ENCODE measurements at regions not wholly inside any gene's neighbourhood (a gene's known extent, or its start where the extent isn't known, plus 50 kb on each side); places are given as distances from the start of the nearest gene placed in this dataset.

GRCh38 chr11:29879560-29879959, 137.3 kb downstream of the KCNA4 start:
- DNase-seq, result no peak
- WGBS (ENCODE audit: insufficient coverage), result 57% methylated on average over 4 of the region's 6 CpGs
- Histone ChIP-seq H3K4me3 (ENCODE audit: low read length) (no peak overlapping the region), H3K9me3 (replicated peaks; ENCODE audit: control insufficient read depth, low read depth, low read length) (peaks cover 7% of the 10 kb centered on the region), H3K36me3 (ENCODE audit: control insufficient read depth, insufficient read depth, low read length) (no peaks in the 10 kb centered on the region), H3K4me1 (ENCODE audit: control insufficient read depth, insufficient read depth, low read length) (no peaks in the 10 kb centered on the region), H3K27ac (ENCODE audit: low read length) (no peak overlapping the region), H3K27me3 (ENCODE audit: control insufficient read depth, insufficient read depth, low read length) (no peaks in the 10 kb centered on the region)

- Histone ChIP-seq H3K27me3 (ENCODE audit: control insufficient read depth, insufficient read depth, low read length) (no peaks in the 10 kb centered on the region), H3K36me3 (ENCODE audit: control insufficient read depth, insufficient read depth, low read length) (no peaks in the 10 kb centered on the region), H3K27ac (ENCODE audit: low read length) (no peak overlapping the region), H3K9me3 (replicated peaks; ENCODE audit: control insufficient read depth, low read depth, low read length) (peaks cover 7% of the 10 kb centered on the region), H3K4me1 (ENCODE audit: control insufficient read depth, insufficient read depth, low read length) (no peaks in the 10 kb centered on the region), H3K4me3 (ENCODE audit: low read length) (no peak overlapping the region)
- WGBS (ENCODE audit: insufficient coverage), result no CpG with 5 or more reads among the region's 1 CpG
- no peak for DNase-seq
Observed at GRCh38 chr11:29876192-29876591, 140.6 kb downstream of the KCNA4 start.

- H3K4me1 ChIP-seq (ENCODE audit: control insufficient read depth, insufficient read depth, low read length), result no peaks in the 10 kb centered on the region
- no peak for DNase-seq
- no peak overlapping the region for H3K27ac ChIP-seq (ENCODE audit: low read length)
- no peaks in the 10 kb centered on the region for H3K36me3 ChIP-seq (ENCODE audit: control insufficient read depth, insufficient read depth, low read length)
- no CpG with 5 or more reads among the region's 1 CpG for WGBS (ENCODE audit: insufficient coverage)
- H3K9me3 ChIP-seq (replicated peaks; ENCODE audit: control insufficient read depth, low read depth, low read length), result no peaks in the 10 kb centered on the region
- no peak overlapping the region for H3K4me3 ChIP-seq (ENCODE audit: low read length)
- H3K27me3 ChIP-seq (ENCODE audit: control insufficient read depth, insufficient read depth, low read length), result no peaks in the 10 kb centered on the region
Observed at GRCh38 chr11:29847219-29847618, 169.6 kb downstream of the KCNA4 start.

- WGBS (ENCODE audit: insufficient coverage), result no CpG with 5 or more reads among the region's 3 CpGs
- Histone ChIP-seq H3K27ac (ENCODE audit: low read length) (no peak overlapping the region), H3K27me3 (ENCODE audit: control insufficient read depth, insufficient read depth, low read length) (no peaks in the 10 kb centered on the region), H3K4me1 (ENCODE audit: control insufficient read depth, insufficient read depth, low read length) (no peaks in the 10 kb centered on the region), H3K9me3 (replicated peaks; ENCODE audit: control insufficient read depth, low read depth, low read length) (no peaks in the 10 kb centered on the region), H3K36me3 (ENCODE audit: control insufficient read depth, insufficient read depth, low read length) (no peaks in the 10 kb centered on the region), H3K4me3 (ENCODE audit: low read length) (no peak overlapping the region)
- DNase-seq, result no peak
Observed at GRCh38 chr11:29844701-29845379, 172.0 kb downstream of the KCNA4 start.

GRCh38 chr11:29844031-29844430, 172.8 kb downstream of the KCNA4 start:
- Histone ChIP-seq H3K27me3 (ENCODE audit: control insufficient read depth, insufficient read depth, low read length) (no peaks in the 10 kb centered on the region), H3K36me3 (ENCODE audit: control insufficient read depth, insufficient read depth, low read length) (no peaks in the 10 kb centered on the region), H3K27ac (ENCODE audit: low read length) (no peak overlapping the region), H3K9me3 (replicated peaks; ENCODE audit: control insufficient read depth, low read depth, low read length) (no peaks in the 10 kb centered on the region), H3K4me1 (ENCODE audit: control insufficient read depth, insufficient read depth, low read length) (no peaks in the 10 kb centered on the region), H3K4me3 (ENCODE audit: low read length) (no peak overlapping the region)
- no peak for DNase-seq
- no CpG with 5 or more reads among the region's 3 CpGs for WGBS (ENCODE audit: insufficient coverage)

GRCh38 chr11:29842061-29842460, 174.8 kb downstream of the KCNA4 start:
- no CpG with 5 or more reads among the region's 3 CpGs for WGBS (ENCODE audit: insufficient coverage)
- no peaks in the 10 kb centered on the region for H3K9me3 ChIP-seq (replicated peaks; ENCODE audit: control insufficient read depth, low read depth, low read length)
- H3K27me3 ChIP-seq (ENCODE audit: control insufficient read depth, insufficient read depth, low read length), result no peaks in the 10 kb centered on the region
- no peaks in the 10 kb centered on the region for H3K4me1 ChIP-seq (ENCODE audit: control insufficient read depth, insufficient read depth, low read length)
- no peak overlapping the region for H3K4me3 ChIP-seq (ENCODE audit: low read length)
- H3K27ac ChIP-seq (ENCODE audit: low read length), result no peak overlapping the region
- H3K36me3 ChIP-seq (ENCODE audit: control insufficient read depth, insufficient read depth, low read length), result no peaks in the 10 kb centered on the region
- no peak for DNase-seq

- H3K27me3 ChIP-seq (ENCODE audit: control insufficient read depth, insufficient read depth, low read length), result no peaks in the 10 kb centered on the region
- no peaks in the 10 kb centered on the region for H3K4me1 ChIP-seq (ENCODE audit: control insufficient read depth, insufficient read depth, low read length)
- DNase-seq, result no peak
- H3K27ac ChIP-seq (ENCODE audit: low read length), result no peak overlapping the region
- WGBS (ENCODE audit: insufficient coverage), result 83% methylated on average over 2 of the region's 2 CpGs
- no peak overlapping the region for H3K4me3 ChIP-seq (ENCODE audit: low read length)
- H3K9me3 ChIP-seq (replicated peaks; ENCODE audit: control insufficient read depth, low read depth, low read length), result peaks cover 7% of the 10 kb centered on the region
- H3K36me3 ChIP-seq (ENCODE audit: control insufficient read depth, insufficient read depth, low read length), result no peaks in the 10 kb centered on the region
Observed at GRCh38 chr11:29826878-29827277, 190.0 kb downstream of the KCNA4 start.

- H3K9me3 ChIP-seq (replicated peaks; ENCODE audit: control insufficient read depth, low read depth, low read length), result peaks cover 15% of the 10 kb centered on the region
- no peak overlapping the region for H3K4me3 ChIP-seq (ENCODE audit: low read length)
- no peaks in the 10 kb centered on the region for H3K27me3 ChIP-seq (ENCODE audit: control insufficient read depth, insufficient read depth, low read length)
- no peak overlapping the region for H3K27ac ChIP-seq (ENCODE audit: low read length)
- DNase-seq, result no peak
- 67% methylated on average over 1 of the region's 2 CpGs for WGBS (ENCODE audit: insufficient coverage)
- no peaks in the 10 kb centered on the region for H3K4me1 ChIP-seq (ENCODE audit: control insufficient read depth, insufficient read depth, low read length)
- H3K36me3 ChIP-seq (ENCODE audit: control insufficient read depth, insufficient read depth, low read length), result no peaks in the 10 kb centered on the region
Observed at GRCh38 chr11:29816359-29816758, 200.5 kb downstream of the KCNA4 start.

- Histone ChIP-seq H3K36me3 (ENCODE audit: control insufficient read depth, insufficient read depth, low read length) (no peaks in the 10 kb centered on the region), H3K27me3 (ENCODE audit: control insufficient read depth, insufficient read depth, low read length) (no peaks in the 10 kb centered on the region), H3K4me1 (ENCODE audit: control insufficient read depth, insufficient read depth, low read length) (no peaks in the 10 kb centered on the region), H3K9me3 (replicated peaks; ENCODE audit: control insufficient read depth, low read depth, low read length) (no peaks in the 10 kb centered on the region), H3K4me3 (ENCODE audit: low read length) (no peak overlapping the region), H3K27ac (ENCODE audit: low read length) (no peak overlapping the region)
- DNase-seq, result no peak
- 43% methylated on average over 2 of the region's 3 CpGs for WGBS (ENCODE audit: insufficient coverage)
Observed at GRCh38 chr11:29809121-29809520, 207.7 kb downstream of the KCNA4 start.

GRCh38 chr11:29802522-29802921, 214.3 kb downstream of the KCNA4 start:
- Histone ChIP-seq H3K4me3 (ENCODE audit: low read length) (no peak overlapping the region), H3K4me1 (ENCODE audit: control insufficient read depth, insufficient read depth, low read length) (no peaks in the 10 kb centered on the region), H3K36me3 (ENCODE audit: control insufficient read depth, insufficient read depth, low read length) (no peaks in the 10 kb centered on the region), H3K27ac (ENCODE audit: low read length) (no peak overlapping the region), H3K9me3 (replicated peaks; ENCODE audit: control insufficient read depth, low read depth, low read length) (peaks cover 2% of the 10 kb centered on the region), H3K27me3 (ENCODE audit: control insufficient read depth, insufficient read depth, low read length) (no peaks in the 10 kb centered on the region)
- DNase-seq, result no peak

GRCh38 chr11:29801561-29801960, 215.3 kb downstream of the KCNA4 start:
- Histone ChIP-seq H3K4me3 (ENCODE audit: low read length) (no peak overlapping the region), H3K9me3 (replicated peaks; ENCODE audit: control insufficient read depth, low read depth, low read length) (peaks cover 2% of the 10 kb centered on the region), H3K27ac (ENCODE audit: low read length) (no peak overlapping the region), H3K36me3 (ENCODE audit: control insufficient read depth, insufficient read depth, low read length) (no peaks in the 10 kb centered on the region), H3K27me3 (ENCODE audit: control insufficient read depth, insufficient read depth, low read length) (no peaks in the 10 kb centered on the region), H3K4me1 (ENCODE audit: control insufficient read depth, insufficient read depth, low read length) (no peaks in the 10 kb centered on the region)
- WGBS (ENCODE audit: insufficient coverage), result 6% methylated on average over 1 of the region's 1 CpG
- DNase-seq, result peak; percentile 7
